Panc1 (cell line): ENCODE measurements at regions not wholly inside any gene's neighbourhood (a gene's known extent, or its start where the extent isn't known, plus 50 kb on each side); places are given as distances from the start of the nearest gene placed in this dataset.

ENCODE experiments used
- ATAC-seq: fragments of 200-7000 bp; cut with Tn5 transposase; 2 replicates; pipeline ENCODE4 v1.9.1; 2020; ENCODE audit warnings: mild to moderate bottlenecking, moderate library complexity
- BruUV-seq: library from RNA; stranded (reverse); fragments of 400-500 nt; replicated peaks from 2 replicates; lab custom pipeline; 2021; lab: Mats Ljungman, UMichigan
- CTCF ChIA-PET: fragments of 300-600 bp; sonication (Branson Sonifier 250); formaldehyde crosslinking; loops from one replicate; lab custom pipeline; 2022; ENCODE audit warnings: antibody characterized with exemption; lab: Charles Lee
- POLR2A ChIA-PET: fragments of 300-600 bp; sonication (Branson Sonifier 250); formaldehyde crosslinking; loops from one replicate; lab custom pipeline; 2022; ENCODE audit warnings: antibody characterized with exemption; lab: Charles Lee
- DNase-seq: peaks from one replicate; pipeline ENCODE4 v3.0.0-alpha.2; 2010; ENCODE audit warnings: low read depth, low spot score
- H3K27ac ChIP-seq: 2 replicates; pipeline ENCODE4 v1.5.1; 2011; ENCODE audit warnings: mild to moderate bottlenecking, low read length, inconsistent platforms
- H3K27me3 ChIP-seq: fragments of 200-500 bp; sonication (Bioruptor generic); 2 replicates; pipeline ENCODE4 v1.6.0; 2014; ENCODE audit warnings: low read length, inconsistent platforms; ENCODE audit not compliant: control insufficient read depth, insufficient read depth
- H3K36me3 ChIP-seq: fragments of 200-500 bp; sonication (Bioruptor generic); 2 replicates; pipeline ENCODE4 v1.5.1; 2014; ENCODE audit warnings: inconsistent platforms, mild to moderate bottlenecking, low read length, moderate library complexity; ENCODE audit not compliant: control insufficient read depth, insufficient read depth
- H3K4me1 ChIP-seq: 2 replicates; pipeline ENCODE4 v1.5.1; 2011; ENCODE audit warnings: inconsistent platforms, mild to moderate bottlenecking, low read length, moderate library complexity; ENCODE audit not compliant: control insufficient read depth, insufficient read depth
- H3K4me3 ChIP-seq, 2 experiments: 2 replicates each; pipeline ENCODE4 v1.5.1; 2011 to 2012; ENCODE audit warnings: low read depth in 2 of 2, low read length in 2 of 2, mild to moderate bottlenecking in 2 of 2, inconsistent platforms in 1 of 2, moderate library complexity in 1 of 2
- H3K9me3 ChIP-seq: fragments of 200-500 bp; sonication (Bioruptor generic); 2 replicates; pipeline ENCODE4 v1.5.1; 2014; ENCODE audit warnings: low read depth, mild to moderate bottlenecking, inconsistent platforms, low read length, moderate library complexity; ENCODE audit not compliant: control insufficient read depth, insufficient read depth
- POLR2AphosphoS5 ChIP-seq: IDR thresholded peaks from 2 replicates; pipeline ENCODE4 v1.6.1; 2012; ENCODE audit warnings: mild to moderate bottlenecking, low read depth, low read length, moderate library complexity
- REST ChIP-seq, 2 experiments: IDR thresholded peaks; 2 replicates each; pipeline ENCODE4 v1.6.1; 2011 to 2012; ENCODE audit warnings: low read depth in 2 of 2, control low read depth in 1 of 2, low read length in 1 of 2, mild to moderate bottlenecking in 1 of 2, moderate library complexity in 1 of 2; ENCODE audit not compliant: insufficient read depth in 1 of 2
- SIN3A ChIP-seq: IDR thresholded peaks from 2 replicates; pipeline ENCODE4 v1.6.1; 2012; ENCODE audit warnings: low read depth, mild to moderate bottlenecking, low read length, moderate library complexity, borderline replicate concordance; ENCODE audit not compliant: insufficient read depth
- TCF7L2 ChIP-seq: IDR thresholded peaks from 2 replicates; pipeline ENCODE4 v1.6.1; 2011; ENCODE audit warnings: mild to moderate bottlenecking, low read depth, low read length, inconsistent platforms
- in situ Hi-C: cut with HindIII; loops from 2 replicates; pipeline ENCODE4 v1.10.0; 2016; ENCODE audit warnings: low sequenced_read_pairs, low pct_unique_long_range_greater_than_20kb
- intact Hi-C: fragments of 100-400 bp; cut with micrococcal nuclease; formaldehyde crosslinking; loops from one replicate; pipeline ENCODE4 v1.10.0; 2022; ENCODE audit not compliant: unreplicated experiment
- TF ChIP-seq, protein P1 (sequence below): fragments of 450-650 bp; IDR thresholded peaks from 2 replicates; pipeline ENCODE4 v1.5.1; 2017; ENCODE audit warnings: mild to moderate bottlenecking

DNA sequence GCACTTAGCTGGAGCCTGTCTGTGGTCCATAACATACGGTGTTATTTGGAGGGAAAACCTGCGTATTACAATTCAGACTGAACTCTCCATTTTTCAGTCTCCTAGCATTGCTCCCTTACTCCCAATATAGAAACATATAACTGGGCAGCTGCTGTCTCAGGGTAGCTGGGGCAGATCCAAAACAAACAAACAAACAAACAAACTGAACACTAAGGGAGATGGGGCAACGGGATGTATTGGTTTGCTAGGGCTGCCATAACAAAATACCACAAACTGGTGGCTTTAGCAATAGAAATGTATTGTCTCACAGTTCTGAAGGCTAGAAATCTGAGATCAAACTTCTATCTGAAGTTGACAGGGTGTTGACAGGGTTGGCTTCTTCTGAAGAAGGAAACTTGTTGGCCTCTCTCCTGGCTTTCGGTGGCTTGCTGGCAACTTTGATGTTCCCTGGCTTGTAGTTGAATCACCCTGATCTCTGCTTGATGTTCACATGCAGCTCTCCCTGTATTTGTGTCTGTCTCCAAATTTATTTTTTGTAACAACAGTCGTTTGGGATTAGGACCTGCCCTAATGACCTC is 329.3 kb upstream of the ZNF804A start:
- Histone ChIP-seq H3K27me3 (no peaks in the 10 kb centered on the region), H3K9me3 (no peaks in the 10 kb centered on the region), H3K4me3 (no peak overlapping the region), H3K27ac (no peak overlapping the region), H3K4me1 (no peaks in the 10 kb centered on the region), H3K36me3 (no peaks in the 10 kb centered on the region)
- intact Hi-C loops = no loop called here
- ChIA-PET CTCF (no interaction called here), POLR2A (no interaction called here)
- no TSS peak for BruUV-seq
- TF ChIP-seq REST (IDR thresholded peaks at IDR 0.05; ENCODE audit: insufficient read depth in 1 of 2, low read depth in 2 of 2, low read length in 1 of 2) = no peak
- in situ Hi-C loops = no loop called here
- no peak for DNase-seq
- no peak for ATAC-seq

GRCh38 chr2:184270660-184271059 is 327.7 kb upstream of the ZNF804A start:
- POLR2A ChIA-PET = no interaction called here
- CTCF ChIA-PET = no interaction called here
- H3K27ac ChIP-seq = no peak overlapping the region
- TF ChIP-seq POLR2AphosphoS5 (no peak), TCF7L2 (no peak), REST (IDR thresholded peaks at IDR 0.05; ENCODE audit: insufficient read depth in 1 of 2, low read depth in 2 of 2, low read length in 1 of 2) (no peak), SIN3A (no peak)
- TF ChIP-seq, protein P1, sequence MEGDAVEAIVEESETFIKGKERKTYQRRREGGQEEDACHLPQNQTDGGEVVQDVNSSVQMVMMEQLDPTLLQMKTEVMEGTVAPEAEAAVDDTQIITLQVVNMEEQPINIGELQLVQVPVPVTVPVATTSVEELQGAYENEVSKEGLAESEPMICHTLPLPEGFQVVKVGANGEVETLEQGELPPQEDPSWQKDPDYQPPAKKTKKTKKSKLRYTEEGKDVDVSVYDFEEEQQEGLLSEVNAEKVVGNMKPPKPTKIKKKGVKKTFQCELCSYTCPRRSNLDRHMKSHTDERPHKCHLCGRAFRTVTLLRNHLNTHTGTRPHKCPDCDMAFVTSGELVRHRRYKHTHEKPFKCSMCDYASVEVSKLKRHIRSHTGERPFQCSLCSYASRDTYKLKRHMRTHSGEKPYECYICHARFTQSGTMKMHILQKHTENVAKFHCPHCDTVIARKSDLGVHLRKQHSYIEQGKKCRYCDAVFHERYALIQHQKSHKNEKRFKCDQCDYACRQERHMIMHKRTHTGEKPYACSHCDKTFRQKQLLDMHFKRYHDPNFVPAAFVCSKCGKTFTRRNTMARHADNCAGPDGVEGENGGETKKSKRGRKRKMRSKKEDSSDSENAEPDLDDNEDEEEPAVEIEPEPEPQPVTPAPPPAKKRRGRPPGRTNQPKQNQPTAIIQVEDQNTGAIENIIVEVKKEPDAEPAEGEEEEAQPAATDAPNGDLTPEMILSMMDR = no peak
- DNase-seq (no peak), ATAC-seq (no peak)
- no TSS peak for BruUV-seq
- no peak overlapping the region for H3K4me3 ChIP-seq
- no peaks in the 10 kb centered on the region for H3K36me3 ChIP-seq
- intact Hi-C loops = no loop called here
- H3K9me3 ChIP-seq = no peaks in the 10 kb centered on the region
- in situ Hi-C loops = no loop called here
- H3K27me3 ChIP-seq = no peaks in the 10 kb centered on the region
- no peaks in the 10 kb centered on the region for H3K4me1 ChIP-seq
